OCI-LY1 (cell line): ENCODE measurements at regions not wholly inside any gene's neighbourhood (a gene's known extent, or its start where the extent isn't known, plus 50 kb on each side); places are given as distances from the start of the nearest gene placed in this dataset.

Experiments
- H2AFZ ChIP-seq: fragments of 200-600 bp; sonication (generic), shearing (Covaris generic); 2 replicates; pipeline ENCODE4 v1.6.0; 2014; ENCODE audit warnings: antibody characterized with exemption, mild to moderate bottlenecking, low read length
- H3F3A ChIP-seq: fragments of 200-600 bp; sonication (generic), shearing (Covaris generic); 2 replicates; pipeline ENCODE4 v1.6.0; 2014; ENCODE audit warnings: mild to moderate bottlenecking, antibody characterized with exemption, low read length, moderate library complexity; ENCODE audit not compliant: insufficient read depth
- H3K27ac ChIP-seq: fragments of 200-600 bp; sonication (generic); 2 replicates; pipeline ENCODE4 v1.5.1; 2014; ENCODE audit warnings: low read length, mixed run types, mild to moderate bottlenecking, low read depth; ENCODE audit not compliant: poor library complexity, severe bottlenecking
- H3K27me3 ChIP-seq: fragments of 200-600 bp; sonication (generic); 2 replicates; pipeline ENCODE4 v1.6.0; 2014; ENCODE audit warnings: antibody characterized with exemption, mild to moderate bottlenecking, low read length, moderate library complexity; ENCODE audit not compliant: insufficient read depth
- H3K36me3 ChIP-seq: fragments of 200-600 bp; sonication (generic); 2 replicates; pipeline ENCODE4 v1.6.1; 2014; ENCODE audit warnings: mild to moderate bottlenecking, antibody characterized with exemption, low read length, moderate library complexity, mixed read lengths; ENCODE audit not compliant: insufficient read depth
- H3K4me1 ChIP-seq: fragments of 200-600 bp; sonication (generic); 2 replicates; pipeline ENCODE4 v1.5.1; 2014; ENCODE audit warnings: mild to moderate bottlenecking, low read length, moderate library complexity; ENCODE audit not compliant: insufficient read depth, severe bottlenecking
- H3K4me2 ChIP-seq: fragments of 200-600 bp; sonication (generic), shearing (Covaris generic); 2 replicates; pipeline ENCODE4 v1.6.1; 2014; ENCODE audit warnings: low read length
- H3K4me3 ChIP-seq: fragments of 200-600 bp; sonication (generic); 2 replicates; pipeline ENCODE4 v1.5.1; 2014; ENCODE audit warnings: low read length, low read depth, mild to moderate bottlenecking, mixed read lengths; ENCODE audit not compliant: poor library complexity, severe bottlenecking
- H3K79me2 ChIP-seq: fragments of 200-600 bp; shearing (Covaris generic); 2 replicates; pipeline ENCODE4 v1.6.1; 2016; ENCODE audit warnings: mixed run types, low read length, mixed read lengths; ENCODE audit not compliant: insufficient read depth
- H3K9ac ChIP-seq: fragments of 200-600 bp; sonication (generic), shearing (Covaris generic); 2 replicates; pipeline ENCODE4 v1.6.1; 2014; ENCODE audit warnings: mild to moderate bottlenecking, low read length, mixed read lengths
- H3K9me2 ChIP-seq: fragments of 200-600 bp; sonication (generic), shearing (Covaris generic); 2 replicates; pipeline ENCODE4 v1.6.1; 2014; ENCODE audit warnings: low read depth, mild to moderate bottlenecking, low read length, mixed read lengths
- H3K9me3 ChIP-seq: fragments of 200-600 bp; shearing (Covaris generic); 2 replicates; pipeline ENCODE4 v1.6.1; 2014; ENCODE audit warnings: low read length, mixed read lengths
- H4K20me1 ChIP-seq: fragments of 200-600 bp; sonication (generic), shearing (Covaris generic); 2 replicates; pipeline ENCODE4 v1.6.0; 2016; ENCODE audit warnings: mild to moderate bottlenecking, low read length; ENCODE audit not compliant: insufficient read depth
- EZH2 ChIP-seq: fragments of 200-600 bp; sonication (generic), shearing (Covaris generic); IDR thresholded peaks from 2 replicates; pipeline ENCODE4 v1.8.0; 2017; ENCODE audit warnings: borderline replicate concordance, mixed run types, mild to moderate bottlenecking, antibody characterized with exemption, low read length, moderate library complexity, mixed read lengths
- TF ChIP-seq, protein P1 (sequence below): fragments of 200-600 bp; sonication (generic), shearing (Covaris generic); IDR thresholded peaks from 2 replicates; pipeline ENCODE4 v1.5.1; 2017; ENCODE audit warnings: mild to moderate bottlenecking, antibody characterized with exemption, low read length, moderate library complexity, mixed read lengths

DNA sequence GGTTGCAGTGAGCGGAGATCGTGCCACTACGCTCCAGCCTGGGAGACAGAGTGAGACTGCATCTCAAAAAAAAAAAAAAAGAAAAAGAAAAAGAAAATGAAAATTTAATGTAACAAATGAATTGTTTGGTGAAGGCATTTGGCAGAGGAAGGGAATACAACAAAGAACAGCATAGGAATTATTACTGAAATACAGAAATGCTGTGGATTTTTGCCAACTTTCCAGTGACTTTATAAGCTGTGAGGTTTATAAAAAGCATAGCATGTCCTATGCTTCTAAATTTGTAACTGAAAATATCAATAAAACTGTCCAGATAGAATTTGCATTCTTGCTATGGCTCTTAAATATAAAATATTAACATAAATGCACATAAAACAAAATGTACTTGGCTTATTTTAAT is 112.9 kb upstream of the IRS2 start:
- TF ChIP-seq, protein P1, sequence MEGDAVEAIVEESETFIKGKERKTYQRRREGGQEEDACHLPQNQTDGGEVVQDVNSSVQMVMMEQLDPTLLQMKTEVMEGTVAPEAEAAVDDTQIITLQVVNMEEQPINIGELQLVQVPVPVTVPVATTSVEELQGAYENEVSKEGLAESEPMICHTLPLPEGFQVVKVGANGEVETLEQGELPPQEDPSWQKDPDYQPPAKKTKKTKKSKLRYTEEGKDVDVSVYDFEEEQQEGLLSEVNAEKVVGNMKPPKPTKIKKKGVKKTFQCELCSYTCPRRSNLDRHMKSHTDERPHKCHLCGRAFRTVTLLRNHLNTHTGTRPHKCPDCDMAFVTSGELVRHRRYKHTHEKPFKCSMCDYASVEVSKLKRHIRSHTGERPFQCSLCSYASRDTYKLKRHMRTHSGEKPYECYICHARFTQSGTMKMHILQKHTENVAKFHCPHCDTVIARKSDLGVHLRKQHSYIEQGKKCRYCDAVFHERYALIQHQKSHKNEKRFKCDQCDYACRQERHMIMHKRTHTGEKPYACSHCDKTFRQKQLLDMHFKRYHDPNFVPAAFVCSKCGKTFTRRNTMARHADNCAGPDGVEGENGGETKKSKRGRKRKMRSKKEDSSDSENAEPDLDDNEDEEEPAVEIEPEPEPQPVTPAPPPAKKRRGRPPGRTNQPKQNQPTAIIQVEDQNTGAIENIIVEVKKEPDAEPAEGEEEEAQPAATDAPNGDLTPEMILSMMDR: no peak
- no peak for TF ChIP-seq EZH2
- no peaks in the 10 kb centered on the region for H3K4me1 ChIP-seq
- H3F3A ChIP-seq: no peaks in the 10 kb centered on the region
- no peak overlapping the region for H3K4me3 ChIP-seq
- no peaks in the 10 kb centered on the region for H3K9me2 ChIP-seq
- H2AFZ ChIP-seq: no peak overlapping the region
- no peaks in the 10 kb centered on the region for H3K27me3 ChIP-seq
- H3K27ac ChIP-seq: no peak overlapping the region
- no peak overlapping the region for H3K4me2 ChIP-seq
- H3K9ac ChIP-seq: no peak overlapping the region
- no peaks in the 10 kb centered on the region for H3K79me2 ChIP-seq
- H3K36me3 ChIP-seq: no peaks in the 10 kb centered on the region
- H4K20me1 ChIP-seq: no peaks in the 10 kb centered on the region; the same call in 1 of the 2 replicates
- H3K9me3 ChIP-seq: no peaks in the 10 kb centered on the region

DNA sequence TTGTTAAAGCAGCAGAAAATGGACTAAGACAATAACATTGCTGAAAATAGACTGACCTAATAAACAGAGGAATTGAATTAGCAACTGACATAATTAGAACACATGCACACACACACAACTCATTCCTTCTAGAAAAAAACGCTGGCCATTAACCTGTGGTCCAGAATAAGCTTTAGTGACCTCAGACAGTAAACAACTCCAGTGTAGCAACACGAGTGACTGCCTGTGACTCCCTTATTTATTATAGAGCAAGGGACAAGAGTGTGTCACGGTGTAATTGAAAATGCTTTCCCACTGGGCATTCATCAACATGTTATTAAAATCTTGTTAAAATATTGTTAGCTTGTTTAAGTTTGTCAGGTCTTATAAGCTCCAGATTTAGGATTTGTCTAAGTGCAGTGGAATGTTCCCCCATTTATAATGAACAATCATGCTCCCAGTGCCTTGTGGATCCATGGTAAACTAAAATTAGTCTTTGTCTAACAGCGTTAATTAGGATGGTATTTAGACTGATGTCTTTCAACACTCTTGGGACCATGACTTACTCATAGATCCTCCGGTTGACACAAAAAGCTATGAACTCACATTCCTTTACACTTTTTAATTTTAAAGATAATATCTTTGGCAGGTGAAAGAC is 111.7 kb upstream of the IRS2 start:
- no peaks in the 10 kb centered on the region for H3K27me3 ChIP-seq
- no peak overlapping the region for H2AFZ ChIP-seq
- H3K9me3 ChIP-seq: no peaks in the 10 kb centered on the region
- TF ChIP-seq EZH2: no peak
- TF ChIP-seq, protein P1: no peak
- no peaks in the 10 kb centered on the region for H3K36me3 ChIP-seq
- H3K9ac ChIP-seq: no peak overlapping the region
- H3F3A ChIP-seq: no peaks in the 10 kb centered on the region
- no peaks in the 10 kb centered on the region for H3K4me1 ChIP-seq
- no peak overlapping the region for H3K27ac ChIP-seq
- no peaks in the 10 kb centered on the region for H3K79me2 ChIP-seq
- no peaks in the 10 kb centered on the region for H3K9me2 ChIP-seq
- H3K4me3 ChIP-seq: no peak overlapping the region
- no peak overlapping the region for H3K4me2 ChIP-seq
- H4K20me1 ChIP-seq: no peaks in the 10 kb centered on the region; the same call in 1 of the 2 replicates

DNA sequence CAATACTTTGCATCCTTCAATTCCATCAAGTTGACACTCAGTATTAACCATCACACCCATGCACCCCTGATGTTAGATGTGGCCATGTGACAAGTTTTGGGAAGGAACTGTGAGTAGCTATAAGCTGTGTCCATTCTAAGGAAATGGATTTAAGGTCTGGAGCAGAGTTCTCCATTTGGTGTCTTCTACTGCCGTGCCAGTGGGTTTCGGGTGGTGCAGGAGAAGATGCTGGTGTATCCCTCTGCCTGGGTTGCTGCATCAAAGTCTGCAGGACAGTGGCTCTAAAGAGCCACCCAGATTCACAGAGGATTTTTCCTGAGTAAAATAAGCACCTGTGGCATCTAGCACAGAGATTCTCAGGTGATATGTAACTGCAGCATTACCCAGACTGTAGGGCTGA is 105.7 kb upstream of the IRS2 start:
- TF ChIP-seq, protein P1: no peak
- no peak for TF ChIP-seq EZH2
- Histone ChIP-seq H3K4me2 (no peak overlapping the region), H3K9ac (no peak overlapping the region), H3K79me2 (no peaks in the 10 kb centered on the region), H3K9me2 (no peaks in the 10 kb centered on the region), H3K36me3 (no peaks in the 10 kb centered on the region), H3K9me3 (no peaks in the 10 kb centered on the region), H3K4me1 (no peaks in the 10 kb centered on the region), H3K4me3 (no peak overlapping the region), H3F3A (no peaks in the 10 kb centered on the region), H3K27ac (no peak overlapping the region), H3K27me3 (no peaks in the 10 kb centered on the region), H4K20me1 (no peaks in the 10 kb centered on the region), H2AFZ (no peak overlapping the region)
